Left ventricle myocardium inferior (tissue), 1 donor: ENCODE measurements at regions not wholly inside any gene's neighbourhood (a gene's known extent, or its start where the extent isn't known, plus 50 kb on each side); places are given as distances from the start of the nearest gene placed in this dataset.

ENCODE experiments used
- DNase-seq: peaks from one replicate; pipeline ENCODE4 v3.0.0-alpha.2; 2020
- H3K27ac ChIP-seq: fragments of 200-600 bp; replicated peaks from 2 replicates; pipeline ENCODE4 v1.8.0; 2021
- H3K27me3 ChIP-seq: fragments of 200-600 bp; 2 replicates; pipeline ENCODE4 v1.8.0; 2021; ENCODE audit warnings: low read depth
- H3K36me3 ChIP-seq: fragments of 200-600 bp; 2 replicates; pipeline ENCODE4 v1.8.0; 2021
- H3K4me1 ChIP-seq: fragments of 200-600 bp; 2 replicates; pipeline ENCODE4 v1.8.0; 2021
- H3K4me3 ChIP-seq: fragments of 200-600 bp; 2 replicates; pipeline ENCODE4 v1.8.0; 2021; ENCODE audit warnings: mild to moderate bottlenecking, moderate library complexity
- H3K9me3 ChIP-seq: fragments of 200-600 bp; replicated peaks from 2 replicates; pipeline ENCODE4 v1.8.0; 2021
- intact Hi-C: fragments of 100-400 bp; cut with micrococcal nuclease; formaldehyde crosslinking; loops from one replicate; pipeline ENCODE4 v1.11.0; 2022
- TF ChIP-seq, protein P1 (sequence below): fragments of 200-600 bp; IDR thresholded peaks from 2 replicates; pipeline ENCODE4 v1.8.0; 2021; ENCODE audit warnings: antibody characterized with exemption, mild to moderate bottlenecking, borderline replicate concordance
- donor health status: DM: no; HTN: yes; CAD: no; lungs with severe emphysema.

DNA sequence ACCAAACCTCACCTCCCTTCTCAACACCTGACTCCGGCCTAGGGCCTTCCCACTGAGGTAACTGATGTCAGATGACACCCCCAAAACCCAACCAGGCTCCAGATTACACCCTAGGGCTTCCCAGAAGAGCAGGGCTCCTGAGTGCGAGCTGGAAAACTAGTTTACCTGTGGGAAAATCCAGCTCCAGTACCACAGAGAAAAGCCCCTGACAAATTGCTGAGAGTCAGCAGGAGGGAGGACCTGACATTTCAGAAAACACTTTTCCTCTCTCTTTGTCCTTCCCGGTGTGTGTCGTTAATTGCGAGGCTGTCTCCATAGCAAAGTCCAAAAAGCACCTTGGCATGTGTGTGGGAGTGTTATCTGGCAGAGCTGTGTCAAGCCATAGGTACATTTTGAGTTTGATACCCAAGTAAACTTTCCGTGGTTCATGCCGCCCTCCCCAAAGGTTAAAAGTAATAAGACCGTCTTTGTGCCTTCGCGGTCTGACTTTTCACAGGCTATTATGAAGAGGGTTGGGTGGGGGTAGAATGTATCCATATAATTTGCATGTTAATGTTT is 79.8 kb upstream of the FNDC3B start:
- Histone ChIP-seq H3K9me3 (no peaks in the 10 kb centered on the region), H3K27me3 (no peaks in the 10 kb centered on the region), H3K4me3 (no peak overlapping the region), H3K36me3 (no peaks in the 10 kb centered on the region), H3K27ac (no peak overlapping the region), H3K4me1 (no peaks in the 10 kb centered on the region)
- TF ChIP-seq, protein P1, sequence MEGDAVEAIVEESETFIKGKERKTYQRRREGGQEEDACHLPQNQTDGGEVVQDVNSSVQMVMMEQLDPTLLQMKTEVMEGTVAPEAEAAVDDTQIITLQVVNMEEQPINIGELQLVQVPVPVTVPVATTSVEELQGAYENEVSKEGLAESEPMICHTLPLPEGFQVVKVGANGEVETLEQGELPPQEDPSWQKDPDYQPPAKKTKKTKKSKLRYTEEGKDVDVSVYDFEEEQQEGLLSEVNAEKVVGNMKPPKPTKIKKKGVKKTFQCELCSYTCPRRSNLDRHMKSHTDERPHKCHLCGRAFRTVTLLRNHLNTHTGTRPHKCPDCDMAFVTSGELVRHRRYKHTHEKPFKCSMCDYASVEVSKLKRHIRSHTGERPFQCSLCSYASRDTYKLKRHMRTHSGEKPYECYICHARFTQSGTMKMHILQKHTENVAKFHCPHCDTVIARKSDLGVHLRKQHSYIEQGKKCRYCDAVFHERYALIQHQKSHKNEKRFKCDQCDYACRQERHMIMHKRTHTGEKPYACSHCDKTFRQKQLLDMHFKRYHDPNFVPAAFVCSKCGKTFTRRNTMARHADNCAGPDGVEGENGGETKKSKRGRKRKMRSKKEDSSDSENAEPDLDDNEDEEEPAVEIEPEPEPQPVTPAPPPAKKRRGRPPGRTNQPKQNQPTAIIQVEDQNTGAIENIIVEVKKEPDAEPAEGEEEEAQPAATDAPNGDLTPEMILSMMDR: no peak
- intact Hi-C loops: no loop called here
- no peak for DNase-seq

- DNase-seq: no peak
- H3K4me1 ChIP-seq: no peaks in the 10 kb centered on the region
- TF ChIP-seq, protein P1: no peak
- no peaks in the 10 kb centered on the region for H3K36me3 ChIP-seq
- H3K9me3 ChIP-seq: no peaks in the 10 kb centered on the region
- H3K4me3 ChIP-seq: no peak overlapping the region
- intact Hi-C loops: no loop called here
- H3K27ac ChIP-seq: no peak overlapping the region
- no peaks in the 10 kb centered on the region for H3K27me3 ChIP-seq
These were observed 79.2 kb upstream of the FNDC3B start for GRCh38 chr3:171960159-171960558.

- Histone ChIP-seq H3K9me3 (no peaks in the 10 kb centered on the region), H3K27ac (no peak overlapping the region), H3K27me3 (no peaks in the 10 kb centered on the region), H3K4me3 (no peak overlapping the region), H3K4me1 (peaks cover 4% of the 10 kb centered on the region), H3K36me3 (no peaks in the 10 kb centered on the region)
- no peak for DNase-seq
- TF ChIP-seq, protein P1: no peak
- intact Hi-C loops: no loop called here
These were observed 77.1 kb upstream of the FNDC3B start for GRCh38 chr3:171962137-171962720.

- no peaks in the 10 kb centered on the region for H3K27me3 ChIP-seq
- no peak overlapping the region for H3K4me3 ChIP-seq
- no peaks in the 10 kb centered on the region for H3K9me3 ChIP-seq
- H3K4me1 ChIP-seq: peaks cover 10% of the 10 kb centered on the region
- intact Hi-C loops: no loop called here
- no peaks in the 10 kb centered on the region for H3K36me3 ChIP-seq
- TF ChIP-seq, protein P1: no peak
- no peak overlapping the region for H3K27ac ChIP-seq
- DNase-seq: no peak
These were observed 75.8 kb upstream of the FNDC3B start for GRCh38 chr3:171963546-171963945.

- Histone ChIP-seq H3K4me1 (peaks cover 10% of the 10 kb centered on the region), H3K27ac (no peak overlapping the region), H3K9me3 (no peaks in the 10 kb centered on the region), H3K27me3 (no peaks in the 10 kb centered on the region), H3K4me3 (no peak overlapping the region), H3K36me3 (no peaks in the 10 kb centered on the region)
- DNase-seq: no peak
- TF ChIP-seq, protein P1: no peak
- intact Hi-C loops: no loop called here
These were observed 74.2 kb upstream of the FNDC3B start for GRCh38 chr3:171965067-171965712.
